ENCODE measurements at regions not wholly inside any gene's neighbourhood (a gene's known extent, or its start where the extent isn't known, plus 50 kb on each side); places are given as distances from the start of the nearest gene placed in this dataset.

DNA sequence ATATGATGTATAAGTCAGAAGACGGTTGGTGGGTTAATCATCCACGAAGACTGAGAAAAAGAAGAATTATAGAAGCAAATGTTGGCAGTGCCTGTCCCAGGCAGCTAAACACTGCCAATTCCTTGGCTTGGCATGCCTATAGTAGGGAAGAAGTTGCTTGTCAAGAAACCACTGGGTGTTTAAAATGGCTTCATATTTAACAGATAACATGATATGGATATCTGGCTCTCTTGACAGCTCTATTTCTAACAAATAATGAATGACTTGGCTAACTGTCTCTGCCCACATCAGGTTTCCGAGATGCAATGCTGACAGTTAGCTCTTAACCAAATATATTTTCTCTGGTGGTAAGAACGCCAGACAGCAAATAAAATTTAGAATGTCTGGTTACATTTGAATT, 341.7 kb upstream of the KCNMB2 start:
- Histone ChIP-seq H3K4me1 (ENCODE audit: insufficient read depth, low read length) (peaks cover 24% of the 10 kb centered on the region), H3K36me3 (ENCODE audit: insufficient read depth, low read length) (no peaks in the 10 kb centered on the region), H3K4me3 (ENCODE audit: insufficient read depth, low read length) (no peak overlapping the region), H3K27ac (ENCODE audit: low read depth, low read length) (no peak overlapping the region), H2AFZ (ENCODE audit: low read length) (peak overlapping the region; percentile 59), H3K4me2 (ENCODE audit: insufficient read depth, low read length) (no peak overlapping the region), H3K79me2 (ENCODE audit: insufficient read depth, low read length) (no peaks in the 10 kb centered on the region), H3K9me3 (ENCODE audit: low read depth, low read length) (no peaks in the 10 kb centered on the region), H3K27me3 (ENCODE audit: insufficient read depth, low read length) (no peaks in the 10 kb centered on the region), H4K20me1 (ENCODE audit: insufficient read depth, low read length) (no peaks in the 10 kb centered on the region)
- DNase-seq (ENCODE audit: insufficient read length, low spot score, missing footprints): no peak
- TF ChIP-seq, protein P1, sequence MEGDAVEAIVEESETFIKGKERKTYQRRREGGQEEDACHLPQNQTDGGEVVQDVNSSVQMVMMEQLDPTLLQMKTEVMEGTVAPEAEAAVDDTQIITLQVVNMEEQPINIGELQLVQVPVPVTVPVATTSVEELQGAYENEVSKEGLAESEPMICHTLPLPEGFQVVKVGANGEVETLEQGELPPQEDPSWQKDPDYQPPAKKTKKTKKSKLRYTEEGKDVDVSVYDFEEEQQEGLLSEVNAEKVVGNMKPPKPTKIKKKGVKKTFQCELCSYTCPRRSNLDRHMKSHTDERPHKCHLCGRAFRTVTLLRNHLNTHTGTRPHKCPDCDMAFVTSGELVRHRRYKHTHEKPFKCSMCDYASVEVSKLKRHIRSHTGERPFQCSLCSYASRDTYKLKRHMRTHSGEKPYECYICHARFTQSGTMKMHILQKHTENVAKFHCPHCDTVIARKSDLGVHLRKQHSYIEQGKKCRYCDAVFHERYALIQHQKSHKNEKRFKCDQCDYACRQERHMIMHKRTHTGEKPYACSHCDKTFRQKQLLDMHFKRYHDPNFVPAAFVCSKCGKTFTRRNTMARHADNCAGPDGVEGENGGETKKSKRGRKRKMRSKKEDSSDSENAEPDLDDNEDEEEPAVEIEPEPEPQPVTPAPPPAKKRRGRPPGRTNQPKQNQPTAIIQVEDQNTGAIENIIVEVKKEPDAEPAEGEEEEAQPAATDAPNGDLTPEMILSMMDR (IDR thresholded peaks at IDR 0.05; ENCODE audit: extremely low read depth, low read depth, low read length): no peak

DNA sequence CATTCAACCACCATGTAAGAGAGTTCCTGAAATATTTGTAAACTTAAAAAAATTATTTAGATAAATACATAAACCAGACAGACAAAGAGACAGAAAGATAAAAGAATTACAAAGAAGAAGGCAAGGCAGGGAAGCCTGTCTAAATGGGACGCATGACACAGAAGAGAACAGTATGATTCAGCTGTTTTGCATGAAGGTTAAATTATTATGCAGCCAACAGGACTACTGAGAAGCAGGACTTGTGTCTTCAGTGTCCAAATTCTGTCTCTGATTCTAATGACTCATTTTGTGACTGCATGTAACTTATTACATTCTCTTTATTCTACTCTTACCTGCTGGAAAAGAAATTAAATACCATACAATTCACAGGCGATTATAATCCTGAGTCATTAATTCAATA, 340.4 kb upstream of the KCNMB2 start:
- Histone ChIP-seq H3K4me1 (ENCODE audit: insufficient read depth, low read length) (peaks cover 24% of the 10 kb centered on the region), H3K27me3 (ENCODE audit: insufficient read depth, low read length) (no peaks in the 10 kb centered on the region), H3K4me3 (ENCODE audit: insufficient read depth, low read length) (no peak overlapping the region), H4K20me1 (ENCODE audit: insufficient read depth, low read length) (no peaks in the 10 kb centered on the region), H3K36me3 (ENCODE audit: insufficient read depth, low read length) (no peaks in the 10 kb centered on the region), H3K27ac (ENCODE audit: low read depth, low read length) (peak overlapping the region; percentile 2), H3K79me2 (ENCODE audit: insufficient read depth, low read length) (no peaks in the 10 kb centered on the region), H2AFZ (ENCODE audit: low read length) (no peak overlapping the region), H3K9me3 (ENCODE audit: low read depth, low read length) (no peaks in the 10 kb centered on the region), H3K4me2 (ENCODE audit: insufficient read depth, low read length) (no peak overlapping the region)
- TF ChIP-seq, protein P1 (IDR thresholded peaks at IDR 0.05; ENCODE audit: extremely low read depth, low read depth, low read length): no peak
- DNase-seq (ENCODE audit: insufficient read length, low spot score, missing footprints): peak; percentile 21

DNA sequence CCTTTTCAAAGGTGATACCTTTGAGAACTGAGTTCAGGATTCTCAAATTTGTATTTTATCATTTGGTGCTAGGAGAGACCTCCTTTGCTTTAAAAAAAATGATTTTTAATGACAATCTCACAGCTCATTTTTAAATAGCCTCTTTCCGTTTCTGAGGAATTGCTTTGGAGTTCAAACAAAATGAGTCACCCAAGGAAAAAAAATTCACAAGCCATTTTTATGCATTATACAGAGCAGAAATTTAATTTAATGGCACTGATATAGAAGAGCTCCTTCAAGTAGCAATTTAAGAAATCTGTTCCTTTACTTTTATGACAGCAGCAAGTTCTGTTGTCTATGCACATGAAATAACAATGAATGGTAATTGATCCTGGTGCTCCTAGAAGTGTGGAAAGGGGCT, 337.9 kb upstream of the KCNMB2 start:
- H3K4me3 ChIP-seq (ENCODE audit: insufficient read depth, low read length): no peak overlapping the region
- TF ChIP-seq, protein P1 (IDR thresholded peaks at IDR 0.05; ENCODE audit: extremely low read depth, low read depth, low read length): no peak
- no peaks in the 10 kb centered on the region for H4K20me1 ChIP-seq (ENCODE audit: insufficient read depth, low read length)
- no peak overlapping the region for H3K4me2 ChIP-seq (ENCODE audit: insufficient read depth, low read length)
- no peaks in the 10 kb centered on the region for H3K36me3 ChIP-seq (ENCODE audit: insufficient read depth, low read length)
- DNase-seq (ENCODE audit: insufficient read length, low spot score, missing footprints): peak; percentile 68
- no peak overlapping the region for H2AFZ ChIP-seq (ENCODE audit: low read length)
- H3K4me1 ChIP-seq (ENCODE audit: insufficient read depth, low read length): peaks cover 27% of the 10 kb centered on the region
- peak overlapping the region; percentile 36 for H3K27ac ChIP-seq (ENCODE audit: low read depth, low read length)
- H3K79me2 ChIP-seq (ENCODE audit: insufficient read depth, low read length): no peaks in the 10 kb centered on the region
- no peaks in the 10 kb centered on the region for H3K27me3 ChIP-seq (ENCODE audit: insufficient read depth, low read length)
- no peaks in the 10 kb centered on the region for H3K9me3 ChIP-seq (ENCODE audit: low read depth, low read length)

DNA sequence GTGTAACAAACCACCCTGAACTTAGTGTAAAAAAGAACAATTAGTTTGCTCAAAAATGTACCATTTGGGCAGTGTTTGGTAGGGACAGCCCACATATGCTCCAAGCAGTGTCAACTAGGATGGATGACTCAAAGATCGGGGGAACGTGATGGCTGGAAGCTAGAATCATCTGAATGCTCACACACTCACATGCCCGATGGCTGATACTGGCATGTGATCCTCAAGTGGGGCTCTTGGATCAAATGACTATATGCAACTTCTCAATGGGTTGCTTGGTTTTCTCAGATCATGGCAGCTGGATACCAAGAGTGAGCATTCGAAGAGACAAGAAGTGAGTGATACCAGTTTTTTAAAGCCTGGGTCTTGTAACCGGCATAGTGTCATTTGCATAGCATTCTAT, 335.9 kb upstream of the KCNMB2 start:
- peaks cover 25% of the 10 kb centered on the region for H3K4me1 ChIP-seq (ENCODE audit: insufficient read depth, low read length)
- H3K4me3 ChIP-seq (ENCODE audit: insufficient read depth, low read length): no peak overlapping the region
- H4K20me1 ChIP-seq (ENCODE audit: insufficient read depth, low read length): no peaks in the 10 kb centered on the region
- no peak for DNase-seq (ENCODE audit: insufficient read length, low spot score, missing footprints)
- no peak overlapping the region for H2AFZ ChIP-seq (ENCODE audit: low read length)
- TF ChIP-seq, protein P1 (IDR thresholded peaks at IDR 0.05; ENCODE audit: extremely low read depth, low read depth, low read length): no peak
- H3K4me2 ChIP-seq (ENCODE audit: insufficient read depth, low read length): no peak overlapping the region
- no peaks in the 10 kb centered on the region for H3K9me3 ChIP-seq (ENCODE audit: low read depth, low read length)
- H3K79me2 ChIP-seq (ENCODE audit: insufficient read depth, low read length): no peaks in the 10 kb centered on the region
- no peaks in the 10 kb centered on the region for H3K27me3 ChIP-seq (ENCODE audit: insufficient read depth, low read length)
- no peak overlapping the region for H3K27ac ChIP-seq (ENCODE audit: low read depth, low read length)
- H3K36me3 ChIP-seq (ENCODE audit: insufficient read depth, low read length): no peaks in the 10 kb centered on the region

Data from osteoblast (primary cell).